Kidney epithelial cell (primary cell): ENCODE measurements at regions not wholly inside any gene's neighbourhood (a gene's known extent, or its start where the extent isn't known, plus 50 kb on each side); places are given as distances from the start of the nearest gene placed in this dataset.
"Not testable (repeated sequence)": the region's sequence is repeated elsewhere in the genome, so short reads cannot be mapped to it uniquely, and the experiment has no call there.

Source experiments
- DNase-seq: peaks from one replicate; pipeline ENCODE4 v3.0.0-alpha.2; 2010; ENCODE audit warnings: low read depth
- H3K27me3 ChIP-seq: 2 replicates; pipeline ENCODE4 v1.6.0; 2011; ENCODE audit warnings: low read length; ENCODE audit not compliant: control insufficient read depth, insufficient read depth
- H3K36me3 ChIP-seq: 2 replicates; pipeline ENCODE4 v1.5.1; 2011; ENCODE audit warnings: low read length; ENCODE audit not compliant: control insufficient read depth, insufficient read depth
- H3K4me3 ChIP-seq: 2 replicates; pipeline ENCODE4 v1.5.1; 2011; ENCODE audit warnings: low read depth, mild to moderate bottlenecking, control low read depth, low read length
- CTCF ChIP-seq: IDR thresholded peaks from 2 replicates; pipeline ENCODE4 v1.5.1; 2011; ENCODE audit warnings: mild to moderate bottlenecking, moderate library complexity, low read length, control low read depth, inconsistent platforms; ENCODE audit not compliant: insufficient read depth, poor library complexity, severe bottlenecking

DNA sequence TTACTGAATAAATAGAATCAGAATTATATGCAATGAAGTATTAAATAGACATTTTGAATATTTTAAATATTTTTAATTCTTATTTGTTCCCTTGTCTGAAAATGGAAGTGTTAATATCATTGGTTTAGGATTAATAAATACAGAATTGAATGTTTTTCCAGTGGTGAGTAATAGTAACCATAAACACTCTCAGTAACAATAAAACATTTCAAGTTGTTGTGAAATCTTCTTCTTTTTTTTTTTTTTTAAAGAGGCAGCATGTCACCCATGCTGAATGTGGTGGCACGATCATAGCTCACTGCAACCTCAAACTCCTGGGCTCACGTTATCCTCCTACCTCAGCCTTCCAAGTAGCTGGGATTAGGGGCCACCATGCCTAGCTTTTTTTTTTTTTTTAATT is 86.2 kb upstream of the ZBTB18 start:
- no peaks in the 10 kb centered on the region for H3K36me3 ChIP-seq
- peaks cover 2% of the 10 kb centered on the region for H3K27me3 ChIP-seq
- DNase-seq, result no peak
- H3K4me3 ChIP-seq, result no peak overlapping the region
- TF ChIP-seq CTCF, result no peak

DNA sequence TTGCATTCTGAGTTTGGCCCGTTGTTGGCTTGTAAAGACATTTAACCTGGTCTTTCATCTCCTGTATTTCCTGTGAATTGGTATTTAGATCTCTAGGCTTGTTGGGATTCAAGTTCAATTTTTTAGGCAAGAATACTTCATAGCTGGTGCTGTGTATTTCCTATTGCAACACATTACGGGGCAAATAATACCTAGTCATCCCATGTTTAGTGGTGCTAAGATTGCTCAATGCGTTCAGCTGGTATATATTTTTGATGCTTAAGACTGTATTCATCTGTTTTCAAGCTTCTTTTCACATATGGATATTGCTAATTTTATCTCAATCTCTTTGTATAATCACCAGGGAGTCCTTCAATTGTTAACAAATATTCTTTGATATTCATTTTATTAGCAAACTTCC is 87.5 kb upstream of the ZBTB18 start:
- no peak for TF ChIP-seq CTCF
- no peak overlapping the region for H3K4me3 ChIP-seq
- no peaks in the 10 kb centered on the region for H3K36me3 ChIP-seq
- no peak for DNase-seq
- H3K27me3 ChIP-seq, result peaks cover 2% of the 10 kb centered on the region

- TF ChIP-seq CTCF, result no peak
- Histone ChIP-seq H3K27me3 (peaks cover 2% of the 10 kb centered on the region), H3K4me3 (no peak overlapping the region), H3K36me3 (no peaks in the 10 kb centered on the region)
- DNase-seq, result no peak
These were observed 88.5 kb upstream of the ZBTB18 start for GRCh38 chr1:243962541-243962940.

- Histone ChIP-seq H3K36me3 (no peaks in the 10 kb centered on the region), H3K27me3 (peaks cover 2% of the 10 kb centered on the region), H3K4me3 (no peak overlapping the region)
- DNase-seq, result no peak
- TF ChIP-seq CTCF, result no peak
These were observed 91.1 kb upstream of the ZBTB18 start for GRCh38 chr1:243959998-243960397.

DNA sequence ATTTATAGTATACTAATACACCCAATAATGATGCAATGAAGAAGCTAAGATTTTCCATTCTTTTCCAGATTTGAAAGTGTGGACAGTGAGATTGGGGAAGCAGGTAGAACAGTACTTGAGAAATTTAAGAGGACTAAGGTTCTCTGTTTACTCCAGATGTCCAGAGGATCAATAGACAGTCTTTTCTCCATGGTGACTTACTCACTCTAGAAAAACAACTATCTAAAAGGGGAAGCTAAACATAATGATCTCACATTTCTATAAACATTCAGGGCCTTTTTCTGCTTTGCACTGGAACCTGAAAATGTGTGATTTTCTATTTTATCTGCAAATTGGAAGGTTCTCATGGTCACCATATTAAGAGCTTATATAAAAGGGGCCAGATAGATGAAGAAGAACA is 93.9 kb upstream of the ZBTB18 start:
- TF ChIP-seq CTCF, result no peak
- Histone ChIP-seq H3K36me3 (no peaks in the 10 kb centered on the region), H3K4me3 (no peak overlapping the region), H3K27me3 (peaks cover 2% of the 10 kb centered on the region)
- no peak for DNase-seq

DNA sequence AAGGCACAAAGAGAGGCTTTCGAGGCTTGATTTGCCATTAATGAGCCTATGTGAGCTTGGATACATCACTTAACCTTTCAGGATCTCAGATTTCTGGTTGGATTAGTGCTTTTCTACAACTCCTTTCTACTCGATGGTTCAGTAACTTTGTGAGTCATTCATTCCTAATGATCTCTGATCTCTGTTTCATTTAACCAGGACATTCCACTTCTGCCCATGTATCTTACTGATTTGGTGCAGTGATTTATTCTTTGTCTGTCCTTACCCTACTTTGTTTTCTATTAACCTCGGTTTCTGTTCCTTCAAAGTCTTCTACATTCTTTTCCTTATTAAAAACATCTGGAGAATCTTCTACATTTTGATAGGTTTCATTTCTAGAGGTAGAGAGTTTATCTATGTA is 94.6 kb upstream of the ZBTB18 start:
- Histone ChIP-seq H3K4me3 (no peak overlapping the region), H3K36me3 (no peaks in the 10 kb centered on the region), H3K27me3 (peaks cover 2% of the 10 kb centered on the region)
- no peak for TF ChIP-seq CTCF
- peak; percentile 56 for DNase-seq

GRCh38 chr1:243951207-243951606 is 99.9 kb upstream of the ZBTB18 start:
- not testable (repeated sequence) for H3K27me3 ChIP-seq, H3K36me3 ChIP-seq, DNase-seq, H3K4me3 ChIP-seq
